AG04450 (cell line): ENCODE measurements at regions not wholly inside any gene's neighbourhood (a gene's known extent, or its start where the extent isn't known, plus 50 kb on each side); places are given as distances from the start of the nearest gene placed in this dataset.

ENCODE experiments used
- CTCF ChIA-PET: fragments of 300-600, 350-600 bp; formaldehyde crosslinking; extraction: SDS; loops from one replicate; lab custom pipeline; 2022; ENCODE audit warnings: antibody characterized with exemption, inconsistent platforms; lab: Charles Lee
- POLR2A ChIA-PET: fragments of 350-600 bp; formaldehyde crosslinking; extraction: SDS; loops from one replicate; lab custom pipeline; 2021; ENCODE audit warnings: antibody characterized with exemption, inconsistent platforms; lab: Yijun Ruan, JAX
- DNase-seq: peaks from one replicate; pipeline ENCODE4 v3.0.0-alpha.2; 2011; ENCODE audit warnings: low read depth, low spot score
- H3K27ac ChIP-seq: one replicate; pipeline ENCODE4 v1.5.1; 2012; ENCODE audit warnings: low read depth, low read length, control low read depth
- H3K27me3 ChIP-seq: one replicate; pipeline ENCODE4 v1.6.0; 2012; ENCODE audit warnings: low read length; ENCODE audit not compliant: control insufficient read depth, insufficient read depth
- H3K4me3 ChIP-seq: 2 replicates; pipeline ENCODE4 v1.5.1; 2011; ENCODE audit warnings: mild to moderate bottlenecking, low read depth, low read length, control low read depth
- H3K9me3 ChIP-seq: 2 replicates; pipeline ENCODE4 v1.5.1; 2012; ENCODE audit warnings: low read length; ENCODE audit not compliant: control insufficient read depth, insufficient read depth
- CTCF ChIP-seq: IDR thresholded peaks from 2 replicates; pipeline ENCODE4 v1.5.1; 2011; ENCODE audit warnings: low read depth, low read length, control low read depth, inconsistent platforms

GRCh38 chr11:64489831-64490441 lies 65.8 kb upstream of the SLC22A11 start:
- TF ChIP-seq CTCF: peak; percentile 56
- H3K27me3 ChIP-seq: peaks cover 32% of the 10 kb centered on the region
- no peak overlapping the region for H3K4me3 ChIP-seq
- H3K9me3 ChIP-seq: no peaks in the 10 kb centered on the region; the same call in 1 of the 2 replicates
- ChIA-PET POLR2A (no interaction called here), CTCF (interaction anchor here (0.6 kb wide), 1 partner anchor 100 kb away, joined by 5 read pairs; no protein-coding TSS in a partner anchor)
- H3K27ac ChIP-seq: no peak overlapping the region
- no peak for DNase-seq

- H3K4me3 ChIP-seq: no peak overlapping the region
- H3K27me3 ChIP-seq: peaks cover 25% of the 10 kb centered on the region
- no peak overlapping the region for H3K27ac ChIP-seq
- POLR2A ChIA-PET: no interaction called here
- no peak for DNase-seq
- H3K9me3 ChIP-seq: no peaks in the 10 kb centered on the region; the same call in 1 of the 2 replicates
- no peak for TF ChIP-seq CTCF
- CTCF ChIA-PET: no interaction called here
Measured at GRCh38 chr11:64490562-64491216, 65.1 kb upstream of the SLC22A11 start.

GRCh38 chr11:64492561-64492960 lies 63.2 kb upstream of the SLC22A11 start:
- Histone ChIP-seq H3K9me3 (no peaks in the 10 kb centered on the region; the same call in 1 of the 2 replicates), H3K4me3 (no peak overlapping the region), H3K27me3 (peaks cover 15% of the 10 kb centered on the region), H3K27ac (no peak overlapping the region)
- POLR2A ChIA-PET: no interaction called here
- CTCF ChIA-PET: no interaction called here
- no peak for TF ChIP-seq CTCF
- no peak for DNase-seq

- ChIA-PET CTCF (no interaction called here), POLR2A (no interaction called here)
- Histone ChIP-seq H3K27ac (no peak overlapping the region), H3K27me3 (peaks cover 15% of the 10 kb centered on the region), H3K4me3 (no peak overlapping the region), H3K9me3 (no peaks in the 10 kb centered on the region; the same call in 1 of the 2 replicates)
- no peak for DNase-seq
- TF ChIP-seq CTCF: no peak
Measured at GRCh38 chr11:64498136-64498535, 57.6 kb upstream of the SLC22A11 start.

GRCh38 chr11:64499261-64500004 lies 56.3 kb upstream of the SLC22A11 start:
- ChIA-PET POLR2A (no interaction called here), CTCF (no interaction called here)
- Histone ChIP-seq H3K27ac (no peak overlapping the region), H3K27me3 (peaks cover 12% of the 10 kb centered on the region), H3K4me3 (no peak overlapping the region), H3K9me3 (no peaks in the 10 kb centered on the region; the same call in 1 of the 2 replicates)
- no peak for DNase-seq
- TF ChIP-seq CTCF: no peak
